ENCODE measurements at regions not wholly inside any gene's neighbourhood (a gene's known extent, or its start where the extent isn't known, plus 50 kb on each side); places are given as distances from the start of the nearest gene placed in this dataset.

DNA sequence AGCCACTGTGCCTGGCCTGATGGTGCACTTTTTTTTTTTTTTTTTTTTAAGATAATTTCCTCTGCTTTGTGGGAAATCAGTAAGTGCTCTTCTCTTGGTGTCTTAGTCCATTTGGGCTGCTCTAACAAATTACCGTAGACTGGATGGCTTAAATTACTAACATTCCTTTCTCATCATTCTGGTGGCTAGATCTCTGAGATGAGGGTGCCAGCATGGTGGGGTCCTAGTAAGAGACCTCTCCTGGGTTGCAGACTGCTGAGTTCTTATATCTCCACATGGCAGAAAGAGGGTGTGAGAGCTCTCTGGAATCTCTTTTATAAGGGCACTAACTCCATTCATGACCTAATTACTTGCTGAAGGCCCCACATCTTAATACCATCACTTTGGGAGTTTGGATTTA lies 133.9 kb upstream of the ANKRD55 start:
- H3K4me3 Mint-ChIP-seq (ENCODE audit: unreplicated experiment): no peak overlapping the region
- intact Hi-C loops (cut with micrococcal nuclease): no loop called here
- DNase-seq (ENCODE audit: unreplicated experiment): no peak
- no peaks in the 10 kb centered on the region for H3K4me1 Mint-ChIP-seq (ENCODE audit: insufficient read depth, unreplicated experiment)
- POLR2A ChIA-PET: no interaction called here
- H3K27ac Mint-ChIP-seq (ENCODE audit: low read depth, unreplicated experiment): no peak overlapping the region
- TF ChIP-seq, protein P1, sequence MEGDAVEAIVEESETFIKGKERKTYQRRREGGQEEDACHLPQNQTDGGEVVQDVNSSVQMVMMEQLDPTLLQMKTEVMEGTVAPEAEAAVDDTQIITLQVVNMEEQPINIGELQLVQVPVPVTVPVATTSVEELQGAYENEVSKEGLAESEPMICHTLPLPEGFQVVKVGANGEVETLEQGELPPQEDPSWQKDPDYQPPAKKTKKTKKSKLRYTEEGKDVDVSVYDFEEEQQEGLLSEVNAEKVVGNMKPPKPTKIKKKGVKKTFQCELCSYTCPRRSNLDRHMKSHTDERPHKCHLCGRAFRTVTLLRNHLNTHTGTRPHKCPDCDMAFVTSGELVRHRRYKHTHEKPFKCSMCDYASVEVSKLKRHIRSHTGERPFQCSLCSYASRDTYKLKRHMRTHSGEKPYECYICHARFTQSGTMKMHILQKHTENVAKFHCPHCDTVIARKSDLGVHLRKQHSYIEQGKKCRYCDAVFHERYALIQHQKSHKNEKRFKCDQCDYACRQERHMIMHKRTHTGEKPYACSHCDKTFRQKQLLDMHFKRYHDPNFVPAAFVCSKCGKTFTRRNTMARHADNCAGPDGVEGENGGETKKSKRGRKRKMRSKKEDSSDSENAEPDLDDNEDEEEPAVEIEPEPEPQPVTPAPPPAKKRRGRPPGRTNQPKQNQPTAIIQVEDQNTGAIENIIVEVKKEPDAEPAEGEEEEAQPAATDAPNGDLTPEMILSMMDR (IDR thresholded peaks at IDR 0.05; ENCODE audit: unreplicated experiment): no peak
- CTCF ChIA-PET: no interaction called here
- H3K27me3 Mint-ChIP-seq (ENCODE audit: insufficient read depth, unreplicated experiment): no peaks in the 10 kb centered on the region
- peaks cover 6% of the 10 kb centered on the region for H3K36me3 Mint-ChIP-seq (ENCODE audit: insufficient read depth, unreplicated experiment)
- H3K9me3 Mint-ChIP-seq (ENCODE audit: unreplicated experiment): peaks cover 7% of the 10 kb centered on the region
- no TSS peak for BruUV-seq (replicated peaks)

DNA sequence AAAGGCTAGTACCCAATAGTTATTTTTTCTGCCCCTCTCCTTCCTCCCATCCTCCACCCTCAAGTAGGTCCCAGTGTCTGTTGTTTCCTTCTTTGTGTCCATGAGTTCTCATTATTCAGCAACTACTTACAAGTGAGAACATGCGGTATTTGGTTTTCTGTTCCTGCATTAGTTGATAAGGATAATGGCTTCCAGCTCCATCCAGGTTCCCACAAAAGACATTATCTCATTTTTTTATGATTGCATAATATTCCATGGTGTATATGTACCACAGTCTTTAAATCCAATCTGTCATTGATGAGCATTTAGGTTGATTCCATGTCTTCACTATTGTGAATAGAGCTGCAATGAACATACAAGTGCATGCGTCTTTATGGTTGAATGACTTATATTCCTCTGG lies 128.3 kb upstream of the ANKRD55 start:
- Mint-ChIP-seq H3K27me3 (ENCODE audit: insufficient read depth, unreplicated experiment) (no peaks in the 10 kb centered on the region), H3K4me3 (ENCODE audit: unreplicated experiment) (no peak overlapping the region), H3K4me1 (ENCODE audit: insufficient read depth, unreplicated experiment) (peaks cover 12% of the 10 kb centered on the region), H3K9me3 (ENCODE audit: unreplicated experiment) (peaks cover 14% of the 10 kb centered on the region), H3K36me3 (ENCODE audit: insufficient read depth, unreplicated experiment) (peaks cover 6% of the 10 kb centered on the region), H3K27ac (ENCODE audit: low read depth, unreplicated experiment) (no peak overlapping the region)
- no TSS peak for BruUV-seq (replicated peaks)
- ChIA-PET POLR2A (interaction anchor here (0.6 to 1.0 kb wide), 2 partner anchors 11 to 479 kb away, joined by 3 read pairs; no protein-coding TSS in a partner anchor), CTCF (interaction anchor here (1.2 kb wide), 1 partner anchor 169 kb away, joined by 3 read pairs; no protein-coding TSS in a partner anchor)
- TF ChIP-seq, protein P1 (IDR thresholded peaks at IDR 0.05; ENCODE audit: unreplicated experiment): no peak
- intact Hi-C loops (cut with micrococcal nuclease): no loop called here
- no peak for DNase-seq (ENCODE audit: unreplicated experiment)

DNA sequence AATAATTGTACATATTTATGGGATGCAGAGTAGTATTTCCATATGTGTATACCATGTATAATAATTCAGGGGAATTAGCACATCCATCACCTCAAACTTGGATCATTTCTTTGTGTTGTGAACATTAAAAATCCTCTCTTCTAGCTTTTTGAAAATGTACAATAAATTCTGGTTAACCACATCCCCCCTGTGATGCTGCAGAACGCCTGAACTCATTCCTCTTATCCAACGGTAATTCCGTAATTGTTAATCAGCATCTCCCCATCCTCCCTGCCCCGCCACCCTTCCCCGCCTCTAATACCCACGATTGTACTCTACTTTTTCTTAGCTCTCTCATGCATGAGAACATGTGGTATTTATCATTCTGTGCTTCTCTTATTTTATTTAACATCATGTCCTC lies 127.7 kb upstream of the ANKRD55 start:
- DNase-seq (ENCODE audit: unreplicated experiment): no peak
- Mint-ChIP-seq H3K27me3 (ENCODE audit: insufficient read depth, unreplicated experiment) (no peaks in the 10 kb centered on the region), H3K27ac (ENCODE audit: low read depth, unreplicated experiment) (no peak overlapping the region), H3K9me3 (ENCODE audit: unreplicated experiment) (peaks cover 14% of the 10 kb centered on the region), H3K4me1 (ENCODE audit: insufficient read depth, unreplicated experiment) (peaks cover 12% of the 10 kb centered on the region), H3K36me3 (ENCODE audit: insufficient read depth, unreplicated experiment) (peaks cover 6% of the 10 kb centered on the region), H3K4me3 (ENCODE audit: unreplicated experiment) (no peak overlapping the region)
- ChIA-PET POLR2A (interaction anchor here (0.6 to 1.0 kb wide), 2 partner anchors 10 to 479 kb away, joined by 3 read pairs; no protein-coding TSS in a partner anchor), CTCF (interaction anchor here (1.2 kb wide), 1 partner anchor 169 kb away, joined by 3 read pairs; no protein-coding TSS in a partner anchor)
- TF ChIP-seq, protein P1 (IDR thresholded peaks at IDR 0.05; ENCODE audit: unreplicated experiment): no peak
- no TSS peak for BruUV-seq (replicated peaks)
- intact Hi-C loops (cut with micrococcal nuclease): no loop called here

DNA sequence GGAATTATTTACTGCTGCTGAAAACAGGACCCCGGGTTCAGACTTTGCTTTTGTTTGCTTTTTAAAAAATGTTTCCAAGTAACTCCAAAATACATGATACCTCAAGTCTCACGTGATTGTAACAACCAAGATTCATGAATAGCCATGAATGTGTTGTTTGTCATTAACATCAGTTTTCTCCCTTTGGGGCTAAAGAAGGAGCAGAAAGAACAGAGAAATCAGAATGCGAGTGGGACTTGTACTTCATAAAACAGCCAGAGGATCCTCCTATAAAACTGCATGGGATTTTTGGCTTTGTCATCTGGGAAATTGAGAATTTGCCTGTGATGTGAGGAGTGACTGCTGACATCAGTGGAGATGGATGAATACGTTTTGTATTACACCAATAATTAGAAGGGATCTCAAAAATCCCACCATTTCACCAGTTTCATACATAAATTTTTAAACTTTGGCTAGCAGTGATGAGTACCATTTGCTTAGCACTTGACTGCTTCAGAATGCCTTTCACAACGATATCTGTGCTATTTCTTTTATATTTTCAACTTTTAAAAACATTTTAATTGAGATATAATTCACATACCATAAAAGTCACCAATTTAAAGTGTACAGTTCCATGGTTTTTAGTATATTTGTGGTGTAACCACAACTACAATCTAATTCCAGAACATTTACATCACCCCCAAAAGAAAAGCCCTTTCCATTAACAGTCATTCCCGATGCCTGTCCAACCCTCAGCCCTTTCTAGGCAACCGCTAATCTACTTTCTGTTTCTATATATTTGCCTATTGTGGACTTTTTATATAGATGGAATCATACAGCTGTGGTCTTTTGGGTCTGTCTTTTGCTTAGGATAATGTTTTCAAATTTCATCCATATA lies 126.9 kb upstream of the ANKRD55 start:
- Mint-ChIP-seq H3K27me3 (ENCODE audit: insufficient read depth, unreplicated experiment) (no peaks in the 10 kb centered on the region), H3K4me1 (ENCODE audit: insufficient read depth, unreplicated experiment) (peaks cover 12% of the 10 kb centered on the region), H3K9me3 (ENCODE audit: unreplicated experiment) (peaks cover 14% of the 10 kb centered on the region), H3K27ac (ENCODE audit: low read depth, unreplicated experiment) (no peak overlapping the region), H3K36me3 (ENCODE audit: insufficient read depth, unreplicated experiment) (peaks cover 2% of the 10 kb centered on the region), H3K4me3 (ENCODE audit: unreplicated experiment) (no peak overlapping the region)
- intact Hi-C loops (cut with micrococcal nuclease): no loop called here
- TF ChIP-seq, protein P1 (IDR thresholded peaks at IDR 0.05; ENCODE audit: unreplicated experiment): no peak
- no TSS peak for BruUV-seq (replicated peaks)
- POLR2A ChIA-PET: no interaction called here
- no peak for DNase-seq (ENCODE audit: unreplicated experiment)
- CTCF ChIA-PET: interaction anchor here (1.2 kb wide), 1 partner anchor 170 kb away, joined by 3 read pairs; no protein-coding TSS in a partner anchor

Measured in MCF 10A (cell line).